ENCODE measurements at regions not wholly inside any gene's neighbourhood (a gene's known extent, or its start where the extent isn't known, plus 50 kb on each side); places are given as distances from the start of the nearest gene placed in this dataset.
A peak's percentile ranks its signal among the peaks of the same experiment; 100 is the strongest.

DNA sequence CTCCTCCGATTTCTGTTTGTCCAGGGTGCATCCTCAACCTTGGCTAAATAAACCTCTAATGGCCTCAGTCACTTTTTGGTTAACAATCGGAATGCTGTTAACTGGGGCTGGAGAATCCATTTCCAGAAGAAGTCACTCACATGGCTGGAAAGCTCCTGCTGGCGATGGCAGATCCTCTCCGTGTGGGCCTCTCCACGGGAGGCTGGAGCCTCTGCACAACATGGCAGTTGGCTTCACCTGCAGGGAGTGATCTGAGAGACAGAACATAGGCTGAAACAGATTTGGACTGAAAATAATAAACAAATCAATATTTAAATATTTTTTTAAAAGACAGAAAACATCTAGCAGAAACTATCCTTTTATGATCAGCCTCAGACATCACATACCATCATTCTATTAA is 66.8 kb upstream of the FICD start (continued):
- TF ChIP-seq CTCF (IDR thresholded peaks at IDR 0.05), result no peak
- TF ChIP-seq TAF1 (IDR thresholded peaks at IDR 0.05; ENCODE audit: borderline replicate concordance, low read depth, low read length), result no peak
- no peak for TF ChIP-seq MXI1 (IDR thresholded peaks at IDR 0.05; ENCODE audit: low read depth, low read length)
- no peak for TF ChIP-seq NFIC (IDR thresholded peaks at IDR 0.05; ENCODE audit: borderline replicate concordance)
- TF ChIP-seq RCOR1 (IDR thresholded peaks at IDR 0.05; ENCODE audit: low read length), result no peak
- no peak for TF ChIP-seq YY1 (IDR thresholded peaks at IDR 0.05; ENCODE audit: low read depth)
- TF ChIP-seq ELF1 (IDR thresholded peaks at IDR 0.05), result no peak
- TF ChIP-seq SMC3 (IDR thresholded peaks at IDR 0.05; ENCODE audit: low read depth, low read length), result no peak

GRCh38 chr12:108447168-108447832 is 67.8 kb upstream of the FICD start:
- Histone ChIP-seq H3K79me2 (ENCODE audit: insufficient read depth) (no peaks in the 10 kb centered on the region), H3F3A (replicated peaks; ENCODE audit: insufficient read depth) (no peaks in the 10 kb centered on the region), H3K9me2 (no peaks in the 10 kb centered on the region), H3K4me3 (ENCODE audit: low read depth in 2 of 2, low read length in 1 of 2) (no peak overlapping the region), H3K27ac (ENCODE audit: low read depth in 2 of 2, low read length in 1 of 2) (peak overlapping the region in 1 of 2 experiments; percentile 96; a peak in 2 of 4 replicates), H3K4me2 (no peak overlapping the region), H3K9ac (no peak overlapping the region), H4K20me1 (ENCODE audit: insufficient read depth) (no peaks in the 10 kb centered on the region), H3K27me3 (ENCODE audit: insufficient read depth) (no peaks in the 10 kb centered on the region), H3K4me1 (ENCODE audit: control insufficient read depth in 1 of 2, insufficient read depth in 2 of 2, low read depth in 1 of 2, low read length in 1 of 2) (peaks cover 0 to 28% of the 10 kb centered on the region in 2 experiments; a peak in 3 of 4 replicates), H2AFZ (ENCODE audit: low read depth) (no peak overlapping the region), H3K9me3 (no peaks in the 10 kb centered on the region), H3K36me3 (replicated peaks in 1 of 2; ENCODE audit: control insufficient read depth in 1 of 2, insufficient read depth in 2 of 2, low read length in 1 of 2) (no peaks in the 10 kb centered on the region)
- TF ChIP-seq CHD2 (IDR thresholded peaks at IDR 0.05; ENCODE audit: low read length, partially characterized antibody) (peak; percentile 42), IRF3 (IDR thresholded peaks at IDR 0.05; ENCODE audit: low read depth, low read length) (no peak), GATA2 (CRISPR knock-in tag; IDR thresholded peaks at IDR 0.05) (peak; percentile 67)
- ChIA-PET CTCF (interaction anchor here (1.0 to 3.3 kb wide), 3 partner anchors 10 to 213 kb away, joined by 3 to 15 read pairs (median 6); no protein-coding TSS in a partner anchor), POLR2A (interaction anchor here (0.6 to 1.0 kb wide), 2 partner anchors 68 to 75 kb away, joined by 3 read pairs; no protein-coding TSS in a partner anchor)
- 9% methylated on average over 1 of the region's 1 CpG for WGBS (ENCODE audit: low lambda C conversion rate)
- peak; percentile 35 for DNase-seq

DNA sequence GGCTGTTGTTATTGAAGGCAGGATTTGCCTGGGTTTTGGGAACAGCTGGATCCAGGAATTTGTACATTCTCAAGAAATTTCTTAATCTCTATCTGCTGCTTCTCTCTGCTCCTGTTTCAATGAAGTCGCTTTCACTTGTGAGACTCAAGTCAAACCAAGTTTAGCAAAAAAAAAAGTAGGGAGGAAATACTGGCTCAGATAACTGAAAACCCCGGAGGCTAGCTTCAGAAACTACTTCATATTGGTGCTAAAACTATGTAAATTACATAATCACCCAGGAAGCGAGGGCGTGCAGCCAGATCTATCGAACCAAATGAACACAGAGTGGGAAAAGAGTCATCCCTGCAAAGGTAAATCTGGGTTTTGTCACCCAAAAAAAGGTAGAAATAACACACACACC is 68.3 kb upstream of the FICD start:
- Histone ChIP-seq H3K4me2 (no peak overlapping the region), H3K27ac (ENCODE audit: low read depth in 2 of 2, low read length in 1 of 2) (peak overlapping the region in 1 of 2 experiments; percentile 96; a peak in 2 of 4 replicates), H2AFZ (ENCODE audit: low read depth) (no peak overlapping the region), H3K9ac (no peak overlapping the region), H3F3A (replicated peaks; ENCODE audit: insufficient read depth) (no peaks in the 10 kb centered on the region), H3K9me3 (no peaks in the 10 kb centered on the region), H4K20me1 (ENCODE audit: insufficient read depth) (no peaks in the 10 kb centered on the region), H3K27me3 (ENCODE audit: insufficient read depth) (no peaks in the 10 kb centered on the region), H3K4me3 (ENCODE audit: low read depth in 2 of 2, low read length in 1 of 2) (no peak overlapping the region), H3K36me3 (replicated peaks in 1 of 2; ENCODE audit: control insufficient read depth in 1 of 2, insufficient read depth in 2 of 2, low read length in 1 of 2) (no peaks in the 10 kb centered on the region), H3K9me2 (no peaks in the 10 kb centered on the region), H3K79me2 (ENCODE audit: insufficient read depth) (no peaks in the 10 kb centered on the region), H3K4me1 (ENCODE audit: control insufficient read depth in 1 of 2, insufficient read depth in 2 of 2, low read depth in 1 of 2, low read length in 1 of 2) (peaks cover 0 to 30% of the 10 kb centered on the region in 2 experiments; a peak in 3 of 4 replicates)
- CTCF ChIA-PET, result interaction anchor here (1.0 to 3.3 kb wide), 3 partner anchors 11 to 213 kb away, joined by 3 to 15 read pairs (median 6); no protein-coding TSS in a partner anchor
- POLR2A ChIA-PET, result interaction anchor here (1.0 kb wide), 1 partner anchor 75 kb away, joined by 3 read pairs; no protein-coding TSS in a partner anchor
- no peak for DNase-seq
- no peak for TF ChIP-seq FOXM1 (IDR thresholded peaks at IDR 0.05; ENCODE audit: low read depth)
- TF ChIP-seq FOSL2 (IDR thresholded peaks at IDR 0.05; ENCODE audit: borderline replicate concordance, low read depth), result no peak
- no peak for TF ChIP-seq MXI1 (IDR thresholded peaks at IDR 0.05; ENCODE audit: low read depth, low read length)
- TF ChIP-seq TEAD4 (IDR thresholded peaks at IDR 0.05; ENCODE audit: borderline replicate concordance, insufficient read depth), result no peak
- TF ChIP-seq RAD21 (IDR thresholded peaks at IDR 0.05; ENCODE audit: low read length), result no peak
- 4% methylated on average over 5 of the region's 5 CpGs for WGBS (ENCODE audit: low lambda C conversion rate)

All from SK-N-SH (cell line).